ENCODE measurements at regions not wholly inside any gene's neighbourhood (a gene's known extent, or its start where the extent isn't known, plus 50 kb on each side); places are given as distances from the start of the nearest gene placed in this dataset.

DNA sequence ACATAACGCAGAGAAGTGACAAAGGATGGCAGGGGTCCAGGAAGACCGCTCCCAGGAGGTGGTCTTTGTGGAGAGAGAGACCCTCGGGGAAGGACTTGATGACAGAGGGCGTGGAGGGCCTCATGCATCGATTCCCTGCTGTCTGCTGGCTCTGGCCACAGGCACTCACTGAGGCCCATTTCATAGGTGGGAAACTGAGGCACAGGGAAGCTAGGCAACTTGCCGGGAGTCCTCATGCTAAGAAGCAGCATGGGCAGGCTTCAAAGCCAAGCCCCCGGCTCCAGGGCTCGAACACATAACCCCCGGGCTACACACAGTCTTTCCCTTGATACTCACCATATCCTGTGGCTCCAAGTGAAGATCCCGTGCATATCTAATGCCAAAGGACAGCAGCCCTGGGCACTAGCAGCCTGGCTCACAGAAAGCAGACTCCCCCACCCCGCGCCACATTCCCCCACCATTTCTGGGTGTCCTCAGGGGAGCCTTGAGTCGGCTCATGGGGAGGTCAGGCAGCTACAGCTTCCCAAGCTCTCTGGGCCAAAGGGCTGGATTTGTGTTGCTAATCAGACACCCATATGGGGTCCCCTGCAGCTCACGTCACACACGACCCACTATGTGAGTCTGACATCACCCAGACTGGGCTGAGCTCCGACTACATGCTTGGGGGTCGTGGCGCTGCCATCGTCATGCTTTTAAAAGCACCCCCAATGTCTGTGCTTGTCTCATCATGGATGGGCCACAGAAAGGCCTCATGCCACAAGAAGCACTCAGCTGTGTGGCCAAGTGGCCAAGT lies 130.9 kb upstream of the PMEPA1 start:
- 90% methylated on average over 19 of the region's 19 CpGs; no CpG with 5 or more reads in 1 of the 2 experiments for WGBS, 2 experiments (ENCODE audit: extremely low coverage in 1 of 2, insufficient coverage in 1 of 2, insufficient read length in 1 of 2, insufficient replicate concordance in 2 of 2, low coverage in 1 of 2, low lambda C conversion rate in 2 of 2, missing lambda C conversion rate in 1 of 2)
- no peaks in the 10 kb centered on the region for H3K79me1 ChIP-seq (ENCODE audit: low read depth, low read length)
- FAIRE-seq, result no peak
- no peak overlapping the region for H3K14ac ChIP-seq (ENCODE audit: insufficient read length)
- peaks cover 0 to 3% (median under 1%) of the 10 kb centered on the region in 4 experiments; a peak in 4 of 7 replicates for H3K4me1 ChIP-seq (replicated peaks in 1 of 4; ENCODE audit: control insufficient read depth in 3 of 4, insufficient read depth in 4 of 4, low read length in 3 of 4)
- no peaks in the 10 kb centered on the region for H3K36me3 ChIP-seq (ENCODE audit: control insufficient read depth in 2 of 4, insufficient read depth in 4 of 4, low read length in 3 of 4)
- DNase-seq (ENCODE audit: low read depth in 1 of 2, low spot score in 2 of 2), result no peak
- H2AFZ ChIP-seq (ENCODE audit: low read length), result no peak overlapping the region
- H3K27ac ChIP-seq (ENCODE audit: low read depth, low read length), result no peak overlapping the region
- no peaks in the 10 kb centered on the region for H3K79me2 ChIP-seq (ENCODE audit: control insufficient read depth in 1 of 2, insufficient read depth in 2 of 2, low read length in 2 of 2)
- no peak overlapping the region for H2BK5ac ChIP-seq (ENCODE audit: low read depth, low read length)
- no peaks in the 10 kb centered on the region for H3K23me2 ChIP-seq (ENCODE audit: low read depth, low read length)
- no peak overlapping the region for H2BK15ac ChIP-seq (ENCODE audit: low read length)
- 0 out of 7 replicates have a peak, but pooled peaks cover 0 to 2% (median under 1%) of the 10 kb centered on the region in 4 experiments for H3K27me3 ChIP-seq (replicated peaks in 1 of 4; ENCODE audit: control insufficient read depth in 3 of 4, extremely low read depth in 1 of 4, insufficient read depth in 3 of 4, low read length in 3 of 4)
- no peak overlapping the region for H3K23ac ChIP-seq (ENCODE audit: insufficient read length)
- no peak overlapping the region for H3K9ac ChIP-seq (replicated peaks in 1 of 4; ENCODE audit: extremely low read depth in 1 of 4, low read depth in 3 of 4, low read length in 3 of 4)
- H3K18ac ChIP-seq (ENCODE audit: extremely low read depth, low read length), result no peak overlapping the region
- no peak overlapping the region for H4K91ac ChIP-seq (replicated peaks; ENCODE audit: insufficient read length, low read length)
- POLR2A ChIA-PET (ENCODE audit: partially characterized antibody), result no interaction called here
- no peak overlapping the region for H2BK120ac ChIP-seq (replicated peaks; ENCODE audit: low read depth, low read length)
- H3K56ac ChIP-seq (replicated peaks; ENCODE audit: insufficient read length, low read depth, low read length), result no peak overlapping the region
- no peak overlapping the region for H2AK5ac ChIP-seq (ENCODE audit: low read depth, low read length)
- no peak overlapping the region for H3K4me2 ChIP-seq (ENCODE audit: insufficient read depth in 1 of 2, low read depth in 2 of 2, low read length in 2 of 2)
- no peak overlapping the region for H2BK20ac ChIP-seq (ENCODE audit: low read length)
- H3K9me3 ChIP-seq (ENCODE audit: insufficient read depth in 2 of 2, low read depth in 1 of 2, low read length in 1 of 2), result no peaks in the 10 kb centered on the region
- CTCF ChIA-PET (ENCODE audit: partially characterized antibody), result interaction anchor here (0.7 to 1.4 kb wide), 7 partner anchors 9 to 266 kb away, joined by 3 to 4 read pairs (median 3); no protein-coding TSS in a partner anchor
- H4K5ac ChIP-seq (ENCODE audit: insufficient read length, low read depth, low read length), result no peak overlapping the region
- no peak overlapping the region for H2BK12ac ChIP-seq (ENCODE audit: low read depth, low read length)
- H4K8ac ChIP-seq (ENCODE audit: extremely low read depth, insufficient read depth, low read length), result no peak overlapping the region
- no peak overlapping the region for H3K4me3 ChIP-seq (ENCODE audit: extremely low read depth in 1 of 4, insufficient read depth in 2 of 4, low read depth in 3 of 4, low read length in 4 of 4)
- no peak overlapping the region for H3K4ac ChIP-seq (replicated peaks; ENCODE audit: insufficient read length, low read depth, low read length)
- no peaks in the 10 kb centered on the region for H4K20me1 ChIP-seq (replicated peaks in 1 of 2; ENCODE audit: control insufficient read depth in 1 of 2, insufficient read depth in 2 of 2, low read length in 2 of 2)
- TF ChIP-seq CEBPB (IDR thresholded peaks at IDR 0.05; ENCODE audit: low read depth, low read length) (no peak), CHD1 (IDR thresholded peaks at IDR 0.05; ENCODE audit: low read depth, low read length) (no peak), NANOG (IDR thresholded peaks at IDR 0.05; ENCODE audit: insufficient read depth, low read depth, low read length, poor library complexity, severe bottlenecking) (no peak), RXRA (IDR thresholded peaks at IDR 0.05; ENCODE audit: insufficient read depth, low read depth, low read length) (no peak), SAP30 (IDR thresholded peaks at IDR 0.05; ENCODE audit: insufficient read depth, insufficient replicate concordance, low read length) (no peak), SP1 (IDR thresholded peaks at IDR 0.05; ENCODE audit: low read depth, low read length) (no peak), MAFK (IDR thresholded peaks at IDR 0.05; ENCODE audit: low read depth, low read length) (no peak), JUN (IDR thresholded peaks at IDR 0.05; ENCODE audit: low read depth, low read length) (no peak), CTCF (IDR thresholded peaks at IDR 0.05; ENCODE audit: control extremely low read depth in 1 of 3, insufficient read depth in 1 of 3, low read depth in 1 of 3, low read length in 3 of 3) (no peak), POLR2A (IDR thresholded peaks at IDR 0.05; ENCODE audit: control extremely low read depth in 1 of 2, low read depth in 2 of 2, low read length in 2 of 2) (no peak), TAF7 (optimal IDR thresholded peaks at IDR 0.05; ENCODE audit: borderline replicate concordance, low read depth, low read length) (no peak)

Data from H1 (cell line).